NCI-H2081 (cell line): ENCODE measurements at regions not wholly inside any gene's neighbourhood (a gene's known extent, or its start where the extent isn't known, plus 50 kb on each side); places are given as distances from the start of the nearest gene placed in this dataset.

Experiments used
- DNase-seq, 2 experiments: peaks; one replicate each; lab custom pipeline; 2025; lab: John Stamatoyannopoulos, UW

DNA sequence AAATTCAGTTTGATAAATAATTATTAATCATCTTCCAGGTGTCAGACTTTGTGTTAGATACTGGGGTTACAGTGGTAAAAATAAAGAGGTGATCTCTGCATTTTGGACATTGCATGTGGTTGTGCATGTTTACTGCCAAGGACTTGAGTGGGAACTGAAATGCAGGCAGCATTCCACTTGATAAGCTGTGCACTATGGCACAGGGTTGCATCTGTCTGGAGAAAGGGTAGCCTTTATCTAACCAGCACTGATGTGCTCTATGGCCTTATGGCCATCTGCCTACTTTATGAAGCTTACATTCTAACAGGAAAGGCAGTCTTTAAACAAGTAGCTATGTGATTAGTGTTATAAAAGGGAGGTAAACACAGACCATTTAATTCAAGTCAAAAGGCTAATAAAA lies 53.0 kb upstream of the MLIP start:
- DNase-seq, result no peak

DNA sequence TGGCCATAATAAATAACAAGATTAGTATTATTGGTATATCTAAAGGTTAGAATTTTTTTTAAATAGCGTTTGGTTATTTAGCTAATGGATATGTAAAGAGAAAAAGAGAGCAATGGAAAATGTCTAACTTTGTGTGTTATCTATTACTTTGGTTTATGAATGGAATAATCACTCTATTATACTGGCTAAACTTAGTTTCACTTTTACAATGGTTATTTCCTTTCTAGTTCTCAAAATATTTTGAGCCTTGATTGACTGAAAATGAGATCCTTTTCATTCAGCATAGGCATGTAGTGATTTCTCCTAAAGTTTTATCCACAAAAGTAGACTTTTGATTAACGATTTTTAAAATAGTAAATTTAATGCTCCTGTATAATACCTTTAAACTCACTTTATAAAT lies 51.6 kb upstream of the MLIP start:
- DNase-seq, result no peak

DNA sequence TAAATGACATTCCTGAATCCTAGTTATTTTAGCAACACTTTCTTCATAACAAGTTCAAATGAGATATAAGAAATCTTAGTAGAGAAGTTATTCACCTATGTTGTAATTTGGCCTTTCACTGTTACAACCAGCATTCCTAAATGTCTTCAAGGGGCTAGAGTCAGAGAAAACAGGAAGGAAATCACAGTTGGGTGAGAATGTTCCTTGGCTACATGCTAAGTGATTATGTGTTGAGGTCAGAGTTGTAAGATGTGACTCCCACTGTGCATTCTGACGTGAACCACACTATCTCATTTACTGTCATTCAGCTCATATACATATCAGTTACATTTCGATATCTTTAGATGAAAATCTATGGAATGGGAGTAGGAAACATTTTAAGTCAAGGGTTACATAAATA lies 51.0 kb upstream of the MLIP start:
- DNase-seq, result no peak
